K562 (cell line): ENCODE measurements at regions not wholly inside any gene's neighbourhood (a gene's known extent, or its start where the extent isn't known, plus 50 kb on each side); places are given as distances from the start of the nearest gene placed in this dataset.

ENCODE experiments used
- ATAC-seq: fragments of 200-7000 bp; cut with Tn5 transposase; 3 replicates; pipeline ENCODE4 v1.9.1; 2020; ENCODE audit warnings: moderate library complexity
- BruUV-seq: library from RNA; stranded (reverse); fragments of 400-500 nt; replicated peaks from 2 replicates; lab custom pipeline; 2021; lab: Mats Ljungman, UMichigan
- CTCF ChIA-PET: fragments of 300-600 bp; formaldehyde crosslinking; extraction: SDS; loops from one replicate; lab custom pipeline; 2021; ENCODE audit warnings: low intra/inter-chr PET ratio; lab: Yijun Ruan, JAX
- POLR2A ChIA-PET: fragments of 300-600, 350-650 bp; sonication (Branson Sonifier 250); formaldehyde crosslinking; extraction: SDS; loops from one replicate; lab custom pipeline; 2021; ENCODE audit warnings: antibody characterized with exemption, inconsistent platforms; lab: Yijun Ruan, JAX
- DNase-seq, 4 experiments: peaks; one replicate each; pipeline versions ENCODE4 v3.0.0 to v3.0.0-alpha.2; 2011 to 2018; ENCODE audit warnings: low spot score in 3 of 4, mixed read lengths in 3 of 4; ENCODE audit errors: extremely low read depth in 1 of 4
- FAIRE-seq: peaks from 2 replicates; lab custom pipeline; 2011; peaks lifted over from hg19 to GRCh38; lab: Jason Lieb, UNC
- H2AFZ ChIP-seq: 2 replicates; pipeline ENCODE4 v1.6.0; 2011; ENCODE audit warnings: low read depth, low read length, control low read depth, inconsistent platforms
- H3K27ac ChIP-seq: fragments of 200-600 bp; 3 replicates; pipeline ENCODE4 v1.8.0; 2011; ENCODE audit warnings: low read depth, mild to moderate bottlenecking, control low read depth, inconsistent platforms, low read length, moderate library complexity, mixed read lengths; ENCODE audit errors: extremely low read depth
- H3K27me3 ChIP-seq, 2 experiments: fragments of 300-600 bp in 1 of 2; 2 replicates in 1 of 2; 3 replicates in 1 of 2; pipeline versions ENCODE4 v1.6.0 to v1.8.0; 2011; ENCODE audit warnings: inconsistent platforms in 2 of 2, low read length in 2 of 2, mild to moderate bottlenecking in 1 of 2, mixed read lengths in 1 of 2, moderate library complexity in 1 of 2; ENCODE audit not compliant: control insufficient read depth in 2 of 2, insufficient read depth in 2 of 2
- H3K36me3 ChIP-seq: fragments of 300-600 bp; 3 replicates; pipeline ENCODE4 v1.8.0; 2011; ENCODE audit warnings: mild to moderate bottlenecking, low read length, inconsistent platforms; ENCODE audit not compliant: control insufficient read depth, insufficient read depth
- H3K4me1 ChIP-seq, 2 experiments: fragments of 200-600 bp in 1 of 2; replicated peaks in 1 of 2; 2 replicates in 1 of 2; 3 replicates in 1 of 2; pipeline versions ENCODE4 v1.5.1 to v1.8.0; 2011; ENCODE audit warnings: inconsistent platforms in 2 of 2, low read length in 2 of 2, mild to moderate bottlenecking in 1 of 2, mixed read lengths in 1 of 2, moderate library complexity in 1 of 2; ENCODE audit not compliant: control insufficient read depth in 2 of 2, insufficient read depth in 2 of 2
- H3K4me2 ChIP-seq: 2 replicates; pipeline ENCODE4 v1.6.1; 2011; ENCODE audit warnings: low read length, control low read depth, inconsistent platforms, mixed read lengths; ENCODE audit not compliant: insufficient read depth
- H3K4me3 ChIP-seq: fragments of 200-600 bp; sonication (generic), shearing (Covaris generic); 2 replicates; pipeline ENCODE4 v1.5.1; 2016; ENCODE audit warnings: control low read depth, inconsistent platforms
- H3K79me2 ChIP-seq: fragments of 200-600 bp; 3 replicates; pipeline ENCODE4 v1.8.0; 2011; ENCODE audit warnings: low read length, inconsistent platforms; ENCODE audit not compliant: control insufficient read depth, insufficient read depth
- H3K9ac ChIP-seq, 2 experiments: 2 replicates each; pipeline versions ENCODE4 v1.6.0 to v1.6.1; 2011; ENCODE audit warnings: low read depth in 2 of 2, low read length in 2 of 2, control low read depth in 1 of 2, inconsistent platforms in 1 of 2, mild to moderate bottlenecking in 1 of 2, mixed read lengths in 1 of 2; ENCODE audit not compliant: insufficient read depth in 1 of 2
- H3K9me1 ChIP-seq: one replicate; pipeline ENCODE4 v1.6.0; 2011; ENCODE audit warnings: inconsistent platforms, mild to moderate bottlenecking, low read length, moderate library complexity; ENCODE audit not compliant: control insufficient read depth, insufficient read depth
- H3K9me3 ChIP-seq: replicated peaks from 2 replicates; pipeline ENCODE4 v1.5.1; 2011; ENCODE audit warnings: low read depth, low read length, inconsistent platforms; ENCODE audit not compliant: control insufficient read depth, insufficient read depth
- H4K20me1 ChIP-seq: replicated peaks from 2 replicates; pipeline ENCODE4 v1.6.1; 2011; ENCODE audit warnings: low read length, inconsistent platforms, mixed read lengths; ENCODE audit not compliant: control insufficient read depth, insufficient read depth
- CREB1 ChIP-seq, 2 experiments: sonication (generic) in 1 of 2; formaldehyde crosslinking in 1 of 2; IDR thresholded peaks; 2 replicates each; pipeline versions ENCODE4 v1.6.1 to v1.8.0; 2012 to 2022; ENCODE audit warnings: inconsistent platforms in 1 of 2, mild to moderate bottlenecking in 1 of 2, missing genetic modification reagents in 1 of 2, moderate library complexity in 1 of 2
- DMBX1 ChIP-seq: fragments of 250-450 bp; sonication (Bioruptor Pico); IDR thresholded peaks from 2 replicates; pipeline ENCODE4 v1.8.0; 2022; ENCODE audit warnings: inconsistent platforms, mild to moderate bottlenecking, moderate library complexity, borderline replicate concordance
- GTF2A2 ChIP-seq: IDR thresholded peaks from 2 replicates; pipeline ENCODE4 v1.6.1; 2016; ENCODE audit warnings: mild to moderate bottlenecking, missing genetic modification characterization, missing compliant biosample characterization
- HES1 ChIP-seq: fragments of 450-650 bp; IDR thresholded peaks from 2 replicates; pipeline ENCODE4 v1.6.1; 2016; ENCODE audit warnings: low read depth, mild to moderate bottlenecking, moderate library complexity
- MED1 ChIP-seq: sonication (generic); formaldehyde crosslinking; IDR thresholded peaks from 2 replicates; pipeline ENCODE4 v1.8.1; 2023; ENCODE audit warnings: missing genetic modification reagents, borderline replicate concordance
- NBN ChIP-seq: fragments of 450-650 bp; IDR thresholded peaks from 2 replicates; pipeline ENCODE4 v1.6.1; 2016; ENCODE audit warnings: low read depth, mild to moderate bottlenecking
- NFIC ChIP-seq: fragments of 450-650 bp; IDR thresholded peaks from 2 replicates; pipeline ENCODE4 v1.6.1; 2017; ENCODE audit warnings: mild to moderate bottlenecking, inconsistent platforms
- NKRF ChIP-seq: fragments of 450-650 bp; IDR thresholded peaks from 2 replicates; pipeline ENCODE4 v1.6.1; 2016; ENCODE audit warnings: borderline replicate concordance
- NR2C2 ChIP-seq, 2 experiments: fragments of 200-800 bp in 1 of 2; sonication (Bioruptor generic) in 1 of 2; sonication (generic) in 1 of 2; formaldehyde crosslinking in 1 of 2; IDR thresholded peaks; 2 replicates each; pipeline versions ENCODE4 v1.6.1 to v1.8.0; 2016 to 2022; ENCODE audit warnings: mild to moderate bottlenecking in 1 of 2, missing compliant biosample characterization in 1 of 2, missing genetic modification characterization in 1 of 2, missing genetic modification reagents in 1 of 2
- POLR2AphosphoS2 ChIP-seq: IDR thresholded peaks from 2 replicates; pipeline ENCODE4 v1.6.1; 2012; ENCODE audit warnings: low read length, improper control_type of control experiment
- SIN3A ChIP-seq, 2 experiments: fragments of 150-350 bp in 1 of 2; IDR thresholded peaks; 2 replicates each; pipeline ENCODE4 v1.6.1; 2011 to 2016; ENCODE audit warnings: borderline replicate concordance in 2 of 2, low read depth in 2 of 2, low read length in 2 of 2, mild to moderate bottlenecking in 2 of 2, moderate library complexity in 2 of 2; ENCODE audit not compliant: control insufficient read depth in 1 of 2
- SNAPC5 ChIP-seq: fragments of 250-450 bp; sonication (Bioruptor Pico); IDR thresholded peaks from 2 replicates; pipeline ENCODE4 v1.8.0; 2021; ENCODE audit warnings: moderate library complexity, mild to moderate bottlenecking, inconsistent platforms
- WGBS: fragments of 100-300 bp; shearing (Covaris generic); methylation state at CpG from one replicate; pipeline ENCODE4 v1.1.6; 2016; ENCODE audit warnings: low coverage, mixed read lengths; ENCODE audit not compliant: insufficient coverage; ENCODE audit errors: missing lambda C conversion rate; 5-methylcytosine and 5-hydroxymethylcytosine counted together
- in situ Hi-C: fragments of 300-500 bp; cut with MboI; formaldehyde crosslinking; loops from 4 replicates; pipeline ENCODE4 v1.15.0; 2018; ENCODE audit warnings: inconsistent platforms, mixed read lengths
- intact Hi-C: fragments of 100-400 bp; cut with micrococcal nuclease; formaldehyde crosslinking; loops from 2 replicates; pipeline ENCODE4 v1.14.2; 2022

GRCh38 chr4:179585761-179586160 is 2143.5 kb upstream of the AGA start:
- ATAC-seq (no peak), DNase-seq (no peak), FAIRE-seq (no peak)
- CTCF ChIA-PET: no interaction called here
- no peaks in the 10 kb centered on the region for H4K20me1 ChIP-seq
- POLR2A ChIA-PET: no interaction called here
- intact Hi-C loops (no loop called here), in situ Hi-C loops (no loop called here)
- TF ChIP-seq GTF2A2 (tag) (no peak), SNAPC5 (no peak)
- H3K9me3 ChIP-seq: no peaks in the 10 kb centered on the region; the same call in 1 of the 2 replicates
- BruUV-seq: no TSS peak
- H2AFZ ChIP-seq: no peak overlapping the region
- no peak overlapping the region for H3K27ac ChIP-seq
- no peaks in the 10 kb centered on the region for H3K27me3 ChIP-seq
- 2% methylated on average over 3 of the region's 3 CpGs for WGBS
- H3K4me3 ChIP-seq: no peak overlapping the region
- H3K9me1 ChIP-seq: no peaks in the 10 kb centered on the region
- no peak overlapping the region for H3K4me2 ChIP-seq
- no peaks in the 10 kb centered on the region for H3K79me2 ChIP-seq
- H3K4me1 ChIP-seq: no peaks in the 10 kb centered on the region
- no peaks in the 10 kb centered on the region for H3K36me3 ChIP-seq
- H3K9ac ChIP-seq: no peak overlapping the region

GRCh38 chr4:179586460-179586859 is 2144.2 kb upstream of the AGA start:
- H3K9me3 ChIP-seq: no peaks in the 10 kb centered on the region; the same call in 1 of the 2 replicates
- intact Hi-C loops: no loop called here
- BruUV-seq: no TSS peak
- no peak overlapping the region for H2AFZ ChIP-seq
- FAIRE-seq (no peak), ATAC-seq (no peak), DNase-seq (no peak)
- no peak overlapping the region for H3K4me3 ChIP-seq
- H3K4me1 ChIP-seq: no peaks in the 10 kb centered on the region
- in situ Hi-C loops: no loop called here
- H3K36me3 ChIP-seq: no peaks in the 10 kb centered on the region
- WGBS: 0% methylated on average over 7 of the region's 8 CpGs
- H3K27ac ChIP-seq: no peak overlapping the region
- H3K79me2 ChIP-seq: no peaks in the 10 kb centered on the region
- H3K9ac ChIP-seq: no peak overlapping the region
- ChIA-PET CTCF (no interaction called here), POLR2A (no interaction called here)
- H3K4me2 ChIP-seq: no peak overlapping the region
- no peaks in the 10 kb centered on the region for H3K27me3 ChIP-seq
- H3K9me1 ChIP-seq: no peaks in the 10 kb centered on the region
- no peaks in the 10 kb centered on the region for H4K20me1 ChIP-seq
- no peak for TF ChIP-seq CREB1 (IDR thresholded peaks at IDR 0.05)
- no peak for TF ChIP-seq CREB1 (CRISPR knock-in tag; IDR thresholded peaks at IDR 0.05)
- TF ChIP-seq NBN: no peak
- TF ChIP-seq POLR2AphosphoS2: no peak
- no peak for TF ChIP-seq NFIC
- TF ChIP-seq HES1: no peak
- TF ChIP-seq DMBX1 (CRISPR knock-in tag): no peak
- TF ChIP-seq SIN3A (IDR thresholded peaks at IDR 0.05; ENCODE audit: borderline replicate concordance in 2 of 2, control insufficient read depth in 1 of 2, low read depth in 2 of 2, low read length in 2 of 2): no peak
- no peak for TF ChIP-seq NR2C2 (CRISPR knock-in tag; IDR thresholded peaks at IDR 0.05)
- TF ChIP-seq NR2C2 (tag; IDR thresholded peaks at IDR 0.05): no peak
- TF ChIP-seq MED1 (CRISPR knock-in tag): no peak
- TF ChIP-seq NKRF: no peak
